H1 (cell line): ENCODE measurements at regions not wholly inside any gene's neighbourhood (a gene's known extent, or its start where the extent isn't known, plus 50 kb on each side); places are given as distances from the start of the nearest gene placed in this dataset.

ENCODE experiments used
- CTCF ChIA-PET: fragments of 300-600 bp; sonication (Branson Sonifier 250); formaldehyde crosslinking; loops from one replicate; lab custom pipeline; 2021; ENCODE audit not compliant: partially characterized antibody; lab: Charles Lee
- POLR2A ChIA-PET: fragments of 300-600 bp; sonication (Branson Sonifier 250); formaldehyde crosslinking; loops from one replicate; lab custom pipeline; 2021; ENCODE audit warnings: inconsistent platforms; ENCODE audit not compliant: partially characterized antibody; lab: Charles Lee
- DNase-seq, 2 experiments: peaks; one replicate each; pipeline versions ENCODE4 v3.0.0 to v3.0.0-alpha.2; 2010 to 2022; ENCODE audit warnings: low spot score in 2 of 2, low read depth in 1 of 2, mixed read lengths in 1 of 2
- FAIRE-seq: peaks from 2 replicates; lab custom pipeline; 2011; peaks lifted over from hg19 to GRCh38; lab: Jason Lieb, UNC
- H2AFZ ChIP-seq: 2 replicates; pipeline ENCODE4 v1.8.1; 2012; ENCODE audit warnings: low read length, inconsistent platforms
- H2AK5ac ChIP-seq: 2 replicates; pipeline ENCODE4 v1.6.1; 2013; ENCODE audit warnings: low read depth, low read length
- H2BK120ac ChIP-seq: replicated peaks from 2 replicates; pipeline ENCODE3; 2013; ENCODE audit warnings: low read depth, low read length, inconsistent platforms
- H2BK12ac ChIP-seq: 2 replicates; pipeline ENCODE4 v1.6.1; 2013; ENCODE audit warnings: low read depth, low read length
- H2BK15ac ChIP-seq: 2 replicates; pipeline ENCODE4 v1.6.1; 2013; ENCODE audit warnings: low read length
- H2BK20ac ChIP-seq: 2 replicates; pipeline ENCODE4 v1.6.1; 2013; ENCODE audit warnings: low read length
- H2BK5ac ChIP-seq: 2 replicates; pipeline ENCODE4 v1.6.1; 2013; ENCODE audit warnings: low read depth, low read length
- H3K14ac ChIP-seq: 2 replicates; pipeline ENCODE4 v1.6.1; 2013; ENCODE audit warnings: inconsistent platforms; ENCODE audit not compliant: insufficient read length
- H3K18ac ChIP-seq: 2 replicates; pipeline ENCODE4 v1.6.1; 2013; ENCODE audit warnings: low read length; ENCODE audit errors: extremely low read depth
- H3K23ac ChIP-seq: 2 replicates; pipeline ENCODE4 v1.6.1; 2013; ENCODE audit warnings: inconsistent platforms; ENCODE audit not compliant: insufficient read length
- H3K23me2 ChIP-seq: 2 replicates; pipeline ENCODE4 v1.6.1; 2013; ENCODE audit warnings: low read depth, low read length
- H3K27ac ChIP-seq: 2 replicates; pipeline ENCODE4 v1.6.1; 2011; ENCODE audit warnings: low read depth, low read length, inconsistent platforms
- H3K27me3 ChIP-seq, 4 experiments: replicated peaks in 1 of 4; 1 replicate in 1 of 4; 2 replicates in 3 of 4; pipeline versions ENCODE4 v1.6.1 to v1.8.1; 2011 to 2013; ENCODE audit warnings: low read length in 3 of 4, mild to moderate bottlenecking in 3 of 4, inconsistent platforms in 2 of 4, mixed read lengths in 2 of 4, moderate library complexity in 1 of 4; ENCODE audit not compliant: control insufficient read depth in 3 of 4, insufficient read depth in 3 of 4; ENCODE audit errors: extremely low read depth in 1 of 4
- H3K36me3 ChIP-seq, 4 experiments: 2 replicates each; pipeline versions ENCODE4 v1.6.1 to v1.8.1; 2011 to 2013; ENCODE audit warnings: mild to moderate bottlenecking in 4 of 4, low read length in 3 of 4, moderate library complexity in 2 of 4, control low read depth in 1 of 4, inconsistent platforms in 1 of 4; ENCODE audit not compliant: insufficient read depth in 4 of 4, control insufficient read depth in 2 of 4
- H3K4ac ChIP-seq: replicated peaks from 2 replicates; pipeline ENCODE3; 2013; ENCODE audit warnings: low read length, low read depth, mixed read lengths, inconsistent platforms; ENCODE audit not compliant: insufficient read length
- H3K4me1 ChIP-seq, 4 experiments: replicated peaks in 1 of 4; 1 replicate in 1 of 4; 2 replicates in 3 of 4; pipeline versions ENCODE4 v1.6.1 to v1.8.1; 2011 to 2013; ENCODE audit warnings: low read length in 3 of 4, inconsistent platforms in 2 of 4, mixed read lengths in 1 of 4; ENCODE audit not compliant: insufficient read depth in 4 of 4, control insufficient read depth in 3 of 4
- H3K4me2 ChIP-seq, 2 experiments: 2 replicates each; pipeline versions ENCODE4 v1.6.1 to v1.8.1; 2011 to 2013; ENCODE audit warnings: low read depth in 2 of 2, low read length in 2 of 2, control low read depth in 1 of 2, inconsistent platforms in 1 of 2, mild to moderate bottlenecking in 1 of 2; ENCODE audit not compliant: insufficient read depth in 1 of 2
- H3K4me3 ChIP-seq, 4 experiments: fragments of 200-600, 300-600 bp in 1 of 4; sonication (generic), shearing (Covaris generic), sonication (Bioruptor Twin) in 1 of 4; 2 replicates each; pipeline versions ENCODE4 v1.5.1 to v1.8.1; 2011 to 2016; ENCODE audit warnings: low read length in 4 of 4, low read depth in 3 of 4, control low read depth in 2 of 4, inconsistent platforms in 2 of 4, mild to moderate bottlenecking in 2 of 4, mixed read lengths in 1 of 4, moderate library complexity in 1 of 4; ENCODE audit not compliant: insufficient read depth in 2 of 4; ENCODE audit errors: extremely low read depth in 1 of 4
- H3K56ac ChIP-seq: replicated peaks from 2 replicates; pipeline ENCODE3; 2013; ENCODE audit warnings: low read depth, mild to moderate bottlenecking, mixed read lengths, low read length, inconsistent platforms; ENCODE audit not compliant: insufficient read length
- H3K79me1 ChIP-seq: 2 replicates; pipeline ENCODE4 v1.6.1; 2013; ENCODE audit warnings: low read depth, low read length, control low read depth
- H3K79me2 ChIP-seq, 2 experiments: 2 replicates each; pipeline versions ENCODE4 v1.6.1 to v1.8.1; 2012 to 2013; ENCODE audit warnings: low read length in 2 of 2, mild to moderate bottlenecking in 2 of 2, inconsistent platforms in 1 of 2; ENCODE audit not compliant: insufficient read depth in 2 of 2, control insufficient read depth in 1 of 2
- H3K9ac ChIP-seq, 4 experiments: replicated peaks in 1 of 4; 1 replicate in 1 of 4; 2 replicates in 3 of 4; pipeline versions ENCODE4 v1.6.1 to v1.8.1; 2011 to 2013; ENCODE audit warnings: low read depth in 3 of 4, low read length in 3 of 4, control low read depth in 2 of 4, mild to moderate bottlenecking in 2 of 4, moderate library complexity in 2 of 4, inconsistent platforms in 1 of 4; ENCODE audit errors: extremely low read depth in 1 of 4
- H3K9me3 ChIP-seq, 2 experiments: 2 replicates each; pipeline versions ENCODE4 v1.6.1 to v1.8.1; 2012 to 2013; ENCODE audit warnings: mild to moderate bottlenecking in 2 of 2, moderate library complexity in 2 of 2, control low read depth in 1 of 2, inconsistent platforms in 1 of 2, low read depth in 1 of 2, low read length in 1 of 2, mixed read lengths in 1 of 2; ENCODE audit not compliant: insufficient read depth in 2 of 2
- H4K20me1 ChIP-seq, 2 experiments: replicated peaks in 1 of 2; 2 replicates each; pipeline versions ENCODE3 to v1.8.1; 2011 to 2013; ENCODE audit warnings: inconsistent platforms in 2 of 2, low read length in 2 of 2, mild to moderate bottlenecking in 1 of 2; ENCODE audit not compliant: insufficient read depth in 2 of 2, control insufficient read depth in 1 of 2
- H4K5ac ChIP-seq: 2 replicates; pipeline ENCODE4 v1.6.1; 2013; ENCODE audit warnings: low read length, low read depth, mixed read lengths, inconsistent platforms; ENCODE audit not compliant: insufficient read length
- H4K8ac ChIP-seq: 2 replicates; pipeline ENCODE4 v1.8.0; 2013; ENCODE audit warnings: mild to moderate bottlenecking, moderate library complexity, low read length, inconsistent platforms; ENCODE audit not compliant: insufficient read depth; ENCODE audit errors: extremely low read depth
- H4K91ac ChIP-seq: replicated peaks from 2 replicates; pipeline ENCODE3; 2013; ENCODE audit warnings: low read length, mixed read lengths, inconsistent platforms; ENCODE audit not compliant: insufficient read length
- ATF3 ChIP-seq: IDR thresholded peaks from 2 replicates; pipeline ENCODE4 v1.6.1; 2011; ENCODE audit warnings: low read depth, mild to moderate bottlenecking, low read length; ENCODE audit not compliant: insufficient read depth
- BCL11A ChIP-seq, 2 experiments: IDR thresholded peaks; one replicate each; pipeline ENCODE4 v1.6.1; 2011; ENCODE audit warnings: low read depth in 2 of 2, low read length in 2 of 2, mild to moderate bottlenecking in 2 of 2
- CTCF ChIP-seq, 3 experiments: IDR thresholded peaks; 1 replicate in 2 of 3; 2 replicates in 1 of 3; pipeline versions ENCODE4 v1.5.1 to v1.6.1; 2011; ENCODE audit warnings: low read length in 3 of 3, mild to moderate bottlenecking in 3 of 3, inconsistent platforms in 2 of 3, low read depth in 1 of 3, moderate library complexity in 1 of 3; ENCODE audit not compliant: insufficient read depth in 1 of 3; ENCODE audit errors: control extremely low read depth in 1 of 3
- RFX5 ChIP-seq: IDR thresholded peaks from 2 replicates; pipeline ENCODE4 v1.6.1; 2011; ENCODE audit warnings: low read depth, low read length, improper control_type of control experiment, borderline replicate concordance
- SP2 ChIP-seq: IDR thresholded peaks from 2 replicates; pipeline ENCODE4 v1.6.1; 2012; ENCODE audit warnings: mild to moderate bottlenecking, low read length, inconsistent platforms
- TBP ChIP-seq: IDR thresholded peaks from 2 replicates; pipeline ENCODE4 v1.6.1; 2011; ENCODE audit warnings: low read depth, low read length, improper control_type of control experiment
- TCF12 ChIP-seq: IDR thresholded peaks from 2 replicates; pipeline ENCODE4 v1.6.1; 2011; ENCODE audit warnings: low read depth, mild to moderate bottlenecking, low read length
- TEAD4 ChIP-seq: IDR thresholded peaks from 2 replicates; pipeline ENCODE4 v1.6.1; 2012; ENCODE audit warnings: low read depth, low read length, inconsistent platforms, mixed read lengths
- WGBS, 2 experiments: shearing (Covaris generic) in 1 of 2; methylation state at CpG; one replicate each; pipeline versions ENCODE4 v1.1.6 to v1.1.7; 2013 to 2015; ENCODE audit warnings: low lambda C conversion rate in 2 of 2, mixed read lengths in 2 of 2, inconsistent platforms in 1 of 2, low coverage in 1 of 2, missing lambda C conversion rate in 1 of 2; ENCODE audit not compliant: insufficient replicate concordance in 2 of 2, insufficient coverage in 1 of 2, insufficient read length in 1 of 2; ENCODE audit errors: extremely low coverage in 1 of 2, missing lambda C conversion rate in 1 of 2; 5-methylcytosine and 5-hydroxymethylcytosine counted together

GRCh38 chr11:43197379-43197778 is 114.4 kb upstream of the API5 start (continued):
- no peak for TF ChIP-seq TCF12

GRCh38 chr11:43200031-43200430 is 111.8 kb upstream of the API5 start:
- no peak overlapping the region for H4K8ac ChIP-seq
- no peak overlapping the region for H2BK15ac ChIP-seq
- no peak for DNase-seq
- no peak overlapping the region for H2BK12ac ChIP-seq
- no peak overlapping the region for H3K4me3 ChIP-seq
- no peak overlapping the region for H3K27ac ChIP-seq
- no peak overlapping the region for H3K4ac ChIP-seq
- no peak overlapping the region for H3K18ac ChIP-seq
- peaks cover 0 to under 1% of the 10 kb centered on the region in 2 experiments; a peak in 1 of 4 replicates for H3K9me3 ChIP-seq
- no peaks in the 10 kb centered on the region for H3K23me2 ChIP-seq
- H3K4me2 ChIP-seq, result no peak overlapping the region
- H2BK20ac ChIP-seq, result no peak overlapping the region
- no peak overlapping the region for H4K5ac ChIP-seq
- H2BK5ac ChIP-seq, result no peak overlapping the region
- H3K79me1 ChIP-seq, result no peaks in the 10 kb centered on the region
- CTCF ChIA-PET, result no interaction called here
- no peak overlapping the region for H2AK5ac ChIP-seq
- H4K91ac ChIP-seq, result no peak overlapping the region
- H3K9ac ChIP-seq, result no peak overlapping the region
- no peak overlapping the region for H3K56ac ChIP-seq
- 90% methylated on average over 1 of the region's 1 CpG; no CpG with 5 or more reads in 1 of the 2 experiments for WGBS, 2 experiments
- no peak overlapping the region for H2BK120ac ChIP-seq
- H3K79me2 ChIP-seq, result no peaks in the 10 kb centered on the region
- FAIRE-seq, result no peak
- H3K27me3 ChIP-seq, result no peaks in the 10 kb centered on the region
- H4K20me1 ChIP-seq, result no peaks in the 10 kb centered on the region
- no peak for TF ChIP-seq SP2
- no peak for TF ChIP-seq CTCF (IDR thresholded peaks at IDR 0.05; ENCODE audit: control extremely low read depth in 1 of 3, insufficient read depth in 1 of 3, low read depth in 1 of 3, low read length in 3 of 3)
- no peak for TF ChIP-seq TBP
- TF ChIP-seq ATF3, result no peak
- TF ChIP-seq TEAD4, result no peak
- no peak for TF ChIP-seq BCL11A (IDR thresholded peaks at IDR 0.05; ENCODE audit: low read depth in 2 of 2, low read length in 2 of 2)
- TF ChIP-seq RFX5, result no peak
- no peak overlapping the region for H2AFZ ChIP-seq
- POLR2A ChIA-PET, result no interaction called here
- no peaks in the 10 kb centered on the region for H3K36me3 ChIP-seq
- H3K4me1 ChIP-seq, result no peaks in the 10 kb centered on the region
- H3K14ac ChIP-seq, result no peak overlapping the region
- H3K23ac ChIP-seq, result no peak overlapping the region
